ENCODE measurements at regions not wholly inside any gene's neighbourhood (a gene's known extent, or its start where the extent isn't known, plus 50 kb on each side); places are given as distances from the start of the nearest gene placed in this dataset.
"Not testable (repeated sequence)": the region's sequence is repeated elsewhere in the genome, so short reads cannot be mapped to it uniquely, and the experiment has no call there.

GRCh38 chr14:48259876-48260275, 584.5 kb upstream of the MDGA2 start:
- H3K4me3 Mint-ChIP-seq; H3K9me3 ChIP-seq (ENCODE audit: control extremely low read depth in 1 of 3, control insufficient read depth in 2 of 3, insufficient read depth in 1 of 3, low read length in 2 of 3); H3K27me3 ChIP-seq (replicated peaks in 1 of 4; ENCODE audit: control extremely low read depth in 1 of 4, control insufficient read depth in 3 of 4, insufficient read depth in 4 of 4, low read length in 3 of 4); H3K36me3 ChIP-seq (replicated peaks in 1 of 2; ENCODE audit: control extremely low read depth in 1 of 2, control insufficient read depth in 1 of 2, extremely low read depth in 1 of 2, insufficient read depth in 2 of 2, low read length in 1 of 2); CTCF ChIA-PET; H3K4me1 Mint-ChIP-seq; H3K79me2 ChIP-seq (ENCODE audit: control insufficient read depth, insufficient read depth, low read length); H3K9ac ChIP-seq (ENCODE audit: low read length); POLR2A ChIA-PET; H4K20me1 ChIP-seq (ENCODE audit: control insufficient read depth, insufficient read depth, low read length, poor library complexity, severe bottlenecking); intact Hi-C loops (cut with micrococcal nuclease); H2AFZ ChIP-seq (ENCODE audit: insufficient read depth, low read depth, low read length, poor library complexity, severe bottlenecking); H3K27ac Mint-ChIP-seq; DNase-seq; ATAC-seq (ENCODE audit: low read depth); H3K4me2 ChIP-seq (replicated peaks; ENCODE audit: low read depth, low read length, poor library complexity, severe bottlenecking); H3K4me1 ChIP-seq (ENCODE audit: control insufficient read depth in 2 of 2, insufficient read depth in 2 of 2, low read length in 2 of 2); H3K27ac ChIP-seq (ENCODE audit: low read length in 2 of 2); H3K9me3 Mint-ChIP-seq (ENCODE audit: insufficient read depth); H3K27me3 Mint-ChIP-seq; H3K4me3 ChIP-seq (ENCODE audit: control extremely low read depth in 1 of 5, extremely low read depth in 1 of 5, insufficient read depth in 1 of 5, low read depth in 2 of 5, low read length in 4 of 5): not testable (repeated sequence)
- WGBS (ENCODE audit: insufficient coverage): 87% methylated on average over 8 of the region's 8 CpGs

DNA sequence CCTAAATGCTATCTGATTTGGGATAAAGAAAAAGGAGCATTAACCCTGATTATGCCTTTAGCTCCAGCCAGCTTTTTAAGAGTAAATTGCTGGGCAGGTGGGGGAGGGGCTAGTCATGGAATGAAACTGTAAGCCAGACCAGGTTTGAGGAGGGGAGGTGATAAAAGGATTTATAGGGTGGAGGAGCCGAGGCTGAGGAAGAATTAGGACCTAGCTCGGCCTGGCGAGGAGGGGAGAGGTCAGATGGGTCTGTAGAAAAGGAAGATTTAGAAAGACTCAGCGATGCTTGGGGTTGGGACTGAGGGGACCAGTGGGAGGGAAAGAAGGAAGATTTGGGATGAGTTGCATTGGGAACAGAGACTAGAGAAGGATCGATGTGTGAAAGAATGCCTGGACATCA, 583.8 kb upstream of the MDGA2 start:
- H3K4me3 Mint-ChIP-seq; ATAC-seq (ENCODE audit: low read depth); H3K9ac ChIP-seq (ENCODE audit: low read length); H3K9me3 Mint-ChIP-seq (ENCODE audit: insufficient read depth); H3K4me2 ChIP-seq (replicated peaks; ENCODE audit: low read depth, low read length, poor library complexity, severe bottlenecking); CTCF ChIA-PET; H3K4me1 ChIP-seq (ENCODE audit: control insufficient read depth in 2 of 2, insufficient read depth in 2 of 2, low read length in 2 of 2); H3K27me3 Mint-ChIP-seq; H3K9me3 ChIP-seq (ENCODE audit: control extremely low read depth in 1 of 3, control insufficient read depth in 2 of 3, insufficient read depth in 1 of 3, low read length in 2 of 3); H3K79me2 ChIP-seq (ENCODE audit: control insufficient read depth, insufficient read depth, low read length); intact Hi-C loops (cut with micrococcal nuclease); H3K27me3 ChIP-seq (replicated peaks in 1 of 4; ENCODE audit: control extremely low read depth in 1 of 4, control insufficient read depth in 3 of 4, insufficient read depth in 4 of 4, low read length in 3 of 4); H3K4me3 ChIP-seq (ENCODE audit: control extremely low read depth in 1 of 5, extremely low read depth in 1 of 5, insufficient read depth in 1 of 5, low read depth in 2 of 5, low read length in 4 of 5); H2AFZ ChIP-seq (ENCODE audit: insufficient read depth, low read depth, low read length, poor library complexity, severe bottlenecking); DNase-seq; H4K20me1 ChIP-seq (ENCODE audit: control insufficient read depth, insufficient read depth, low read length, poor library complexity, severe bottlenecking); POLR2A ChIA-PET; H3K27ac ChIP-seq (ENCODE audit: low read length in 2 of 2); H3K36me3 ChIP-seq (replicated peaks in 1 of 2; ENCODE audit: control extremely low read depth in 1 of 2, control insufficient read depth in 1 of 2, extremely low read depth in 1 of 2, insufficient read depth in 2 of 2, low read length in 1 of 2); H3K27ac Mint-ChIP-seq; H3K4me1 Mint-ChIP-seq: not testable (repeated sequence)
- WGBS (ENCODE audit: insufficient coverage): 81% methylated on average over 5 of the region's 5 CpGs

DNA sequence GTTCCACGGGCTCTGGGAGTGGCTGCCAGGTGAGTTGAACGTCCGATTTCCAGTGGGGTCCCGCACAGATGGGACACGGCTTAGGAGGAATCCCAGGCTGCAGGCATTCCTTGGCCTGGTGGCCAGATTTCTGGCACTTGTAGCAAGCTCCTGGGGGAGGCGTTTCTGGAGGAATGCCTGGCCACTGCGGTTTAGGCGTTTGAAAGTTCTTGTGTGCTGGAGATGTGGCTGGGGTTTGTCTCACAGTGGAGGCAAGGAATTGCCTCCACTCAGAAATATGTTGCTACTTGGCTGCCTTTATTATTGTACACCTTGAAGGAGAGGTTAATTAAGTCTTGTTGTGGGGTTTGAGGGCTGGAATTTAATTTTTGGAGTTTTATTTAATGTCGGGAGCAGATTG, 583.3 kb upstream of the MDGA2 start:
- H3K9me3 ChIP-seq (ENCODE audit: control extremely low read depth in 1 of 3, control insufficient read depth in 2 of 3, insufficient read depth in 1 of 3, low read length in 2 of 3); H2AFZ ChIP-seq (ENCODE audit: insufficient read depth, low read depth, low read length, poor library complexity, severe bottlenecking); H3K9ac ChIP-seq (ENCODE audit: low read length); H4K20me1 ChIP-seq (ENCODE audit: control insufficient read depth, insufficient read depth, low read length, poor library complexity, severe bottlenecking); CTCF ChIA-PET; H3K4me2 ChIP-seq (replicated peaks; ENCODE audit: low read depth, low read length, poor library complexity, severe bottlenecking); H3K9me3 Mint-ChIP-seq (ENCODE audit: insufficient read depth); ATAC-seq (ENCODE audit: low read depth); H3K79me2 ChIP-seq (ENCODE audit: control insufficient read depth, insufficient read depth, low read length); H3K27ac ChIP-seq (ENCODE audit: low read length in 2 of 2); H3K27me3 ChIP-seq (replicated peaks in 1 of 4; ENCODE audit: control extremely low read depth in 1 of 4, control insufficient read depth in 3 of 4, insufficient read depth in 4 of 4, low read length in 3 of 4); H3K36me3 ChIP-seq (replicated peaks in 1 of 2; ENCODE audit: control extremely low read depth in 1 of 2, control insufficient read depth in 1 of 2, extremely low read depth in 1 of 2, insufficient read depth in 2 of 2, low read length in 1 of 2); H3K27me3 Mint-ChIP-seq; DNase-seq; H3K4me1 ChIP-seq (ENCODE audit: control insufficient read depth in 2 of 2, insufficient read depth in 2 of 2, low read length in 2 of 2); H3K4me1 Mint-ChIP-seq; POLR2A ChIA-PET; H3K4me3 ChIP-seq (ENCODE audit: control extremely low read depth in 1 of 5, extremely low read depth in 1 of 5, insufficient read depth in 1 of 5, low read depth in 2 of 5, low read length in 4 of 5); intact Hi-C loops (cut with micrococcal nuclease); H3K27ac Mint-ChIP-seq; H3K4me3 Mint-ChIP-seq: not testable (repeated sequence)
- WGBS (ENCODE audit: insufficient coverage): 89% methylated on average over 7 of the region's 9 CpGs
